ENCODE measurements at regions not wholly inside any gene's neighbourhood (a gene's known extent, or its start where the extent isn't known, plus 50 kb on each side); places are given as distances from the start of the nearest gene placed in this dataset.
"Not testable (repeated sequence)": the region's sequence is repeated elsewhere in the genome, so short reads cannot be mapped to it uniquely, and the experiment has no call there.

DNA sequence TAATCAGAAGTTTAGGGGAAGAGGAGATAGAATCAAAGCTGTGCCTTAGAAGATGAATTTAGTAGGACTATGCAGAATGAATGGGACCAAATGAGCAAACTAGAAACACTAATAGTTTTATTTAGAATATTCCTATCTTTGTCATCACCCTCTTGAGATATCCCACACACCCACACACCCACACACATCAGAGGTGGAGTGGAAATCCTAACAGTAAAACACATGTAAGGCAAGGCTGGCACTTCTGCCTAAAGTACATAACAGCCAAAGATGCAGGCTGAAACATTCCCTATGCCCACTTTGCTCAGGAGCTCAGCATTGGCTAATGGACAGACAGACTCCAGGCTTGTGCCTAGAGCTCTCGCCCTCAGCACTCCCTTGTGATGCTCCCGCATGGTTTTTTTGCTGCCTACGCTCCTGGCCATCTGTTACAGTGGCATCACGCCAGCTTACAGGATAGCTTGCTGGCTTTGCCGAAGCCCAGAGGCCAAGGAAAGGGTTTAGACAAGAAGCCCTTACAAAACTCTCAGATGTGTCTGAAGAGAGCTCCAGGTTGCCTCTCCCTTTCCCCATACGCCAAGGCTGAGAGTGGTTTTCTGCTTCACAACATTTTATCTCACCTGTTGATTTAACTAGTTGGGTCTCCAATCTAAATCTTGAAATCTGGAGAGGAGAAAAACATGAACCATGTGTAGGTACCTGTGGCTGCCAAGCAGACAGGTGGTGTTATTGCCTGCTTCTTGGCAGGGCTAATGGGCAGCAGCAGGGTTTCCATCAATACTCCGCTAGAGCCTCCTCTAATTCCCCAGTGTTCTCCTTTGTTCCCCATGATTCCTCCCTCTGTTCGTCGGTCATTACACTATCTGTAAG, 282.6 kb upstream of the ID4 start:
- peak; percentile 6 for DNase-seq

DNA sequence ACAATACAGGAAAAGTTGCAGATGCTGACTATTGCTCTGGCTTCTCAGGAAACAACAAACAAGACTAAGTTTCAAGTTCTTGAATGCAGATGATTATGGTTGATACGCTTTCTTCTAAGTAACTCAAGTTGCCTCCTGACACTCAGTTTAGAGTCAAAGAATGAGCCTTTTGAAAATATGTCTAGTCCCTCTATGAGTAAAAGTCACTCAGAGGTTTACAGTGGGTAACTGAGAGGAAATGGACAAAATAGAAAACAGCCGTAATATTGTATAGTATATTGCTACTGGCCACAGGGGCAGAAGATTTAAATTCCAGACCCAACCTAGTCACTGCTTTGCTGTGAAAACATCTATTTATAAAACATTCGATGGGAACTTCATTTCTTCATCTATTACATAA, 280.0 kb upstream of the ID4 start:
- DNase-seq: no peak

GRCh38 chr6:19558201-19558600, 279.0 kb upstream of the ID4 start:
- no peak for DNase-seq

DNA sequence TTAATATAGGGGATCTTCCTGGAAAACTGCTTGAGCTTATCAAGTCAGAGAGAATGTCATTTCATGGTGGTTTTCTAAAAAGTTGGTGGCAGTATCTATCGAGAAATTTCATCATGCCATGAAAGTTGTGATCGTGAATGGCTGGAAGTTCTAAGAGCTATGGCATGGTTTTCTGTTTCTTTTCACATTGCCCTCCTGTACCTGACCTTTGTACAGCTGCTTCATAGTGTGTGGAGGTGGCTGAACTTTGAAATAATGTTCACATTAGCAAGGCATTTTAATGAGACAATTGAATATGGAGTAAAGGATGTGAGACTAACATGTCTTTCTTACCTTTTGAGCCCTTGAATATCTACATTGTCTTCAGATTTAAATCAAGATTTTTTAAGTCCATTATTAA, 278.2 kb upstream of the ID4 start:
- DNase-seq: no peak

DNA sequence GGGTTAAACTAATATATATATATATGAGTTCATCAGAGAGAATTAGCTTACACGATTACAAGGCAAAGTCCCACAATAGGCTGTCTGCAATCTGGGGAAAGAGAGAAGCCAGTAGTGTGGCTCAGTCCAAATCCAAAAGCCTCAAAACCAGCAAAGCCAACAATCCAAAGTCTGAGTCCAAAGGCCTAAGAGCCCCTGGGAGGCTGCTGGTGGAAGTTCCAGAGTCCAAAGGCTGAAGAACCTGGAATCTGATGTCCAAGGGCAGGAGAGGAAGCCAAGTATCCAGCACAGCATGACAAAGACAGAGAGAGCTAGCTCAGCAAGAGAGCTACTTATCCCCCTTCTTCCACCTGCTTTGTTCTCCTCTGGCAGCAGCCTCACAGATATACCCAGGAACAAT, 274.7 kb upstream of the ID4 start:
- DNase-seq: no peak

DNA sequence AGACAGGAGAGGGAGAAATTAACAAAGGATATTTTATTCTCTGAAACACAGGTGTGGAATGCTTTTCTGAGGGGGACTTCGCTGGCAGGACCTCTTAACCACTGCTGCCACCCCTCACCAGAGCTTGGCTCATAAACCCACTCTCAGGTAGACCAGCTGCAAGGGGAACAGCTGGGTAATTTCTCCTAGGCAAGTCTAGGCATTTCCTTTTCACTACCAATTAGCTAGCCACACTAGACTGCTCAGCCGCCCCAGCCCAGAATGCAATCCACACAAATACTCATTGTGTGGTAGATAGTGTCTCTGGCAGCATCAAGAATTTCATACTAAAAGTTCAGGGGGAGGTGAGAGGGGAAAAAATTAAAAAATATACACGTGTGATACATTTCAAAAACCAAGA, 267.6 kb upstream of the ID4 start:
- DNase-seq: no peak

- DNase-seq: no peak
Measured at GRCh38 chr6:19571176-19571575, 266.0 kb upstream of the ID4 start.

DNA sequence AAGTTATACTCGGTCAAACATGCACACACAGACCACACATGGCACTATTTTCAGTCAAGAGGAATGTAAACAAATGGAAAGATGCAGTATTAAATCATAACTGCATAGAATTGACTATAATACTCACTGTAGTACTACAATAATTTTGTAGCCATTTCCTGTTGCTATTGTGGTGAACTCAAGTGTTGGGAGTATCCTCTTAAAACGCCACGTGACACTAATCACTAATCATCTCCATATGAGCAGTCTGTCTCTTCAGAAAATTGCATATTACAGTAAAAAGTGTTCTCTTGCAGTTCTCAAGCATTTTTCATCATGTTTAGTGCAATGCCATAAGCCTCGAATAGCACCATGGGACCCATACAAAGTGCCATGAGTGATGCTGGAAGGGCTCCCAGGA, 258.7 kb upstream of the ID4 start:
- peak; percentile 53 for DNase-seq

DNA sequence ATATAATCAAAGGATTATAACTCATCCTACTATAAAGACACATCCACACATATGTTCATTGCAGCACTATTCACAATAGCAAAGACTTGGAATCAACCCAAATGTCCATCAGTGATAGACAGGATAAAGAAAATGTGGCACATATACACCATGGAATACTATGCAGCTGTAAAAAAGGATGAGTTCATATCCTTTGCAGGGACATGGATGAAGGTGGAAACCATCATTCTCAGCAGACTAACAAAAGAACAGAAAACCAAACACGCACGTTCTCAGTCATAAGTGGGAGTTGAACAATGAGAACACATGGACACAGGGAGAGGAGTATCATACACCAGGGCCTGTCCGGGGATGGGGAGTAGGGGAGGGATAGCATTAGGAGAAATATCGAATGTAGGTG, 253.0 kb upstream of the ID4 start:
- not testable (repeated sequence) for DNase-seq

GRCh38 chr6:19587238-19587942, 249.8 kb upstream of the ID4 start:
- no peak for DNase-seq

DNA sequence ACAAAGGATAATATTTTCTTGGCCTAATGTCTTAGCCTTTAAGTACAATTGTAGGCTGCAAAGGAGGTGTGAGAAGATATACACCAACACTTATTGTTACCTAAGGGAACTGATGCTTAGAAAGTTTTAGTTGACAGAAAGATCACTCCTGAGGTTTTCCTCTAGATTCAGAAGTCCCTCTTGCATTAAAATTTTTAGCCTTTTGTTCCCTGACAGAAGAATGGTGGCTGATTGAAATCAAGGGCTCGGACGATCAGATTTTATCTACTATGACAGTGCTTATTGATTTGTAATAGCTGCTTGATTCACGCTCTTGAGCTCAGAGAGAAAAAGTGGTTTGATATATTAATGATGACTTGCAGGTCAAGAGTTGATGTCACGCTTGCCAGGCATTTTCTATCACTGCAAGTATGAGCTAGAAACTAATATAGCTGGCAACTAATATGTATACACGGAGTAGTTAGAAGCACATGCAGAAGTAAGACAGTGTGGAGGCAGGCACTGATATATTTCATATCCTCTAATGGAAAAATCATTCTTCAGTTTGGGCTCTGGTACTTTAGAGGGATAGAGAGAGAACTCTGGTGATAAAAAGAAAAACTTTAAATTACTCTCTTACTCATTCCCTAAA, 246.6 kb upstream of the ID4 start:
- no peak for DNase-seq

DNA sequence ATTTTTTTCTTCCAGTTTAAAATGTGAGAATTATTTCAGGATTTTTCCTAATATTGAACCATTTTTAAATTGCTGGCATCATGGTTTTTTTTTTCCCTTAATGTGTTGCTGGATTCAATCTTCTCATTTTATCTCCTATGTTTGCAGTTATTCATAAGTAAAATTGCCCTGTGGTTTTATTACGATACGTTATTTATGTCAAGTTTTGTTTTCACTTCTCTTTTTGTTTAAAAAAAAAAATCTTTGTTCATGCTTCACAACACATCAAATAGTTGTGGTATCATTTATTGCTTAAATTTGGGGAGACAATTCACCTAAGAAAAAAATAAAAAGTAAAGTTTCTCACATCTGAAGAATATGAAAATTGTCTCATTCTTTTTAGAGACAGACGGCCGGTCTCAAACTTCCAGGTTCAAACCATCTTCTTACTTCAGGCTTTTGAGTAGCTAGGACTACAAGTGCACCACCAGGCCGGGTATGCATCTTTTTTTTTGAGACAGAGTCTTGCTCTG, 239.3 kb upstream of the ID4 start:
- no peak for DNase-seq

GRCh38 chr6:19599796-19600464, 237.2 kb upstream of the ID4 start:
- no peak for DNase-seq

DNA sequence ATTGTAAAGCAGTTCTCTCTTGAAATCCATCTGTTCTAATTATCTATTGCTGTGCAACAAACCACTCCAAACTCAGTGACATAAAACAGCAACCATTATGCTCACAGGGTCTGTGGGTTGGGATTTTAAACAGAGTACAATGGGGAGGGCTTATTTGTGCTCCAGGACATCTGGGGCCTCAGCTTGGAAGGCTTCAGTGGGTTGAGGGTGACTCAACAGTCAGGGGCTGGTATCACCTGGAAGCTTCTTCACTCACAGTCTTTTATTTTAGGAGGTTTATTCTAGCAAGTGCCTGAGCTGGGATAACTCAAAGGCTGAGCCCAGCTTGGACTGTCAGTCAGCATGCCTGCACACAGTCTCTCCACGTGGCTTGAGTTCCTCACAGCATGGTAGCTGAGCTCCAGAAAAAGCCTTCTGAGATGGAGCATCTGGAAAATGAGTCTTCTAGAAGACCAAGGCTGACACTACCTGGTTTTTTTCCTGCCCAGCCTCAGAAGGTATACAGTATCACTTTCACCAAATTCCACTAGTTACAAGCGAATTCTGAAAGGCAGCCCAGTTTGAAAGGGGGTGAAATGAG, 234.6 kb upstream of the ID4 start:
- no peak for DNase-seq

GRCh38 chr6:19603721-19604120, 233.4 kb upstream of the ID4 start:
- DNase-seq: no peak

GRCh38 chr6:19605624-19606023, 231.5 kb upstream of the ID4 start:
- no peak for DNase-seq

DNA sequence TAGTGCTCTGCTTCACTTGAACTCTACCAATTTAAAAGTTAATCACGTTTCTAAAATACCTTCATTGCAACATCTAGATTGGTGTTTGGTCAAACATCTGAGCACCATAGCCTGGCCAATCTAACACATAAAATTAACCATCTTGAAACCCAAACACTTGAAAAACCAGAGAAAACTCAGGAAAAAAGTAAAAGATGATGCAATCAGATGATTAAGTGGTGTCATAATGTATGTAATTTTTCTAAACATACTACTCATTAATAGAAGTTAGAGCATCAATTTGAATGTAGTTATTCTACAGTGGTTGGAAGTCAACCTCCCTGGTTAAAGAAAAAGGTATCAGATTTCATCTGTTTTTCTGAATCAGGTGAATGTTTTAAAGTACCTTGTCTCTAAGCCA, 228.6 kb upstream of the ID4 start:
- DNase-seq: no peak

DNA sequence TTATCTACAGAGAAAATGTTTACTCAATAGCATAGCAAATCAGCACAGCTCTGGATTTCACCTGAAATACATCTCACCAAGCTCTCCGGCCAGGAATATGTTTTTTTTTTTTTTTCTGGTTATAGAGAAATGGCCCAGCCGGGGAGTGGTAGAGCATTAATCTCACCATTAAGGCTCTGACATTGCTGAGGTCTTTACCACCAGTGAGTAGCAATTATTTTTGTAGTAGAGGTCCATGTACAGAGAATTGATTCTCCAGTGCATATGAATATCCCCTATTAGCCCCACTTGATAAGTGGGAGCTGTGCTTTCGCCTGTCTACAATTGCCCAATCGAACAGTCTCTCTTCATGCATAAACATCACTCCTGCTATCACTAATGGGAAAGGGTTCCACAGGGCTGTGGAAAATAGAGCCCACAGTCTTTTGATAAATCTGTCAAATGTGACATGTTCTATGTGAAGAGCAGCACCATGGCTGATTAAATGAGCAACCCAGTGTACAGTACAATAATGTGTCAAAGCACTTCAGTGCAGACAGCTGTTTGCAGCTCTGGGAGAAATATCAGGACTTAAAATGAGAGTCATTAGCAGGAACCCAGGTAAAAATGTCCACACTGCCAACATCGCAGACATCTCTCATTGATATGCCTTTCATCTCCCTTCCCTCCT, 227.1 kb upstream of the ID4 start:
- no peak for DNase-seq

DNA sequence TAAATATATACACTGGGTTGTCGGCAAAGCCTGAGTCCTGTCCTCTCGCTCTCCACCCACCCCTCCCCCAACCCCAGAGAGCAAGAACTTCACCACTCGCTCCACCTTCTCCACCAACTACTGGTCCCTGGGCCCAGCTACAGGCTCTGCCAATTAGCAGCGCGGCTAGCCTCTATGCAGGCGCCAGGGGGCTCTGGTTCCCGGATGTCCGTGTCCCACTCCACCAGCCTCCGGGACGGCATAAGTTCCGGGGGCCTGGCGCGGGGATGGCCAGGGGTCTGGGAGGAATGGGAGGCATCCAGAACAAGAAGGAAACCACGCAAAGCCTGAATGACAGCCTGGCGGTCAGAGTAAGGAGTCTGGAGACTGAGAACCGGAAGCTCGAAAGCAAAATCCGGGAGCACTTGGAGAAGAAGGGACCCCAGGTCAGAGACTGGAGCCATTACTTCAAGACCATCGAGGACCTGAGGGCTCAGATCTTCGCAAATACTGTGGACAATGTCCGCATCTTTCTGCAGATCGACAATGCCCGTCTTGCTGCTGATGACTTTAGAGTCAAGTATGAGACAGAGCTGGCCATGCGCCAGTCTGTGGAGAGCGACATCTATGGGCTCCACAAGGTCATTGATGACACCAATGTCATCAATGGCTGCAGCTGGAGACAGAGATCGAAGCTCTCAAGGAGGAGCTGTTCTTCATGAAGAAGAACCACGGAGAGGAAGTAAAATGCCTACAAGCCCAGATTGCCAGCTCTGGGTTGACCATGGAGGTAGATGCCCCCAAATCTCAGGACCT, 224.3 kb upstream of the ID4 start:
- not testable (repeated sequence) for DNase-seq

GRCh38 chr6:19613678-19614077, 223.5 kb upstream of the ID4 start:
- no peak for DNase-seq

DNA sequence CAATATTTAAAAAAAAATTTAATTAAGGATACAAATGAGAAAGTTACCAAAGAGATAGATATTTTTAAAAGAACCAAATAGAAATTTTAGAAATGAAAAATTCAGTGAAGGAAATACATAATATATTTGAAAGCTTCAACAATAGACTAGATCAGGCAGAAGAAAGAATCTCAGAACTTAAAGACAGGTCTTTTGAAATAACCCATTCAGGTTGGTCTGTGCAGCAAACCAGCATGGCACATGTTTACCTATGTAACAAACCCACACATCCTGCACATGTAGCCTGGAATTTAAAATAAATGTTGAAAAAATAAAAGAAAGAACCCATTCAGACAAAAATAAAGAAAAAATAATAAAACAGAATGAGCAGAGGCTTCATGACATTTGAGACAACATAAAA, 221.1 kb upstream of the ID4 start:
- DNase-seq: no peak

All from fibroblast of skin of abdomen (primary cell).